Stimulated activated CD8-positive, alpha-beta memory T cell treated with anti-CD3 and anti-CD28 coated beads, Interleukin-15, amount 100 ng/mL, for 48 hours (primary cell): ENCODE measurements at regions not wholly inside any gene's neighbourhood (a gene's known extent, or its start where the extent isn't known, plus 50 kb on each side); places are given as distances from the start of the nearest gene placed in this dataset.

Experiments
- DNase-seq, 2 donors: peaks; one replicate each; pipeline ENCODE4 v3.0.0-alpha.2; 2020; ENCODE audit warnings: low read depth in 2 of 2

DNA sequence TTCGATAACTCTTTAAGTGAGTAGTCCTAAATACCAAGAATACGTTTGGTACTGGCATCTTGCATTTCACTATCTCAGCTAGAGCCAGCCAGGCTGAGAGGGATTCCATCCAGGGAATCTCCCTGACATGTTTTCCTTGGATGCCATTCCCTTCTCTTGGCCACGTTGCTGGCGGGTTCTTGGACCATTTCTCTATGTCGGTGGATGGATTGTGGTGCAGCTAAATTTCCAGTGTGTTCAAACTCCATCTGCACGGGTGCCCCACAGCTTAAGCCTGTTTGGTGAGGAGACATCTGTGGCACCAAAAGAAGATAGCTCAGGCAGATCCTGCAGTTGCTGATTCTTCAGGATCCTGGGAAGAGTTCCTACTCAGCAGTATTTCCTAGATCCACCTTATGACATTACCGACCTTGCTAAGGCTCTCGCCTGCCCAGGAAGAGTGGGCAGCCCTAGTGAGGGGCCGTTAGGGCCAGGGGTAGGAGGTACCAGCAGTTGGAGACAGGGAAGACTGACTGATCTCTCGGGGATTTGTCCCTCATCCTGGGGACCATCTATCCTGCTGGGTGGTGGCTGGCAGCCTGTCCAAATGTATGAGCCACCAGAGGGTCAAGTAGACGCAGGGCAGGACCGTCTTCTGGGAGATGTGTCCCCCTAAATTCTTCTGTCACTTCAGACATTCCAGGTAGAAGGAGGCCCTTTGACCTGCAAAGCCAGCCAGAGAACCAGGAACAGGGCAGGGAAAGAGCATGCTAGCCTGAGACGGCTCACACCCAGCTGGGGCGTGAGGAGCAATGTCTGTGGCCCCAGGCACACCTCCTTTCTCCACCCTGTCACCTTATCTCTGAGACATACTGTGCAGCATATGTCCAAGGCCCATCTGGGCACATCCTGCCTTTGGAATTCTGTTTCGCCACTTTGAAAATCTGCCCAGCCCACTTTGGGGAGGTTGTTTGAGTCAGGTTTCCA, 72.6 kb upstream of the CAPRIN2 start:
- no peak for DNase-seq

- no peak for DNase-seq
Observed at GRCh38 chr12:30826276-30826675, 71.5 kb upstream of the CAPRIN2 start.

DNA sequence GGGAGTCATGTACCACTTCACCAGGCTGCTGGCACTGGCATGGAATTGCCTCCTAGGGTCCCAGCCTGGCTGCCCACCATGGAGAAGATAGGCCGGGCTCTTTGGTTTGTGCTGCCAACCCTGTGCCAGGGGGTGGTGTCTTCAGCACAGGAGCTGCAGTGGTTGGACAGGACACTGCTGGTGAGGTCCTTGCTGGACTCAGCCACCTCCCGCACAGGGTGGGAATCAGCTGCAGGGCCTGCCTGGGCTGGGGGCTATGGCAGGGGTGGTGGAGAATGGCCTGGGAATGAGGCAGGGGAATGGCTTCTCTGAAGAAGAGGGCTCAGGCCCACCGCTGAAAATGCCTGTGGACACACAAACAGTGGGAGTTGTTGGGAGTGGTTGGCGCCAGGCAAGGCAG, 70.6 kb upstream of the CAPRIN2 start:
- DNase-seq, result no peak

DNA sequence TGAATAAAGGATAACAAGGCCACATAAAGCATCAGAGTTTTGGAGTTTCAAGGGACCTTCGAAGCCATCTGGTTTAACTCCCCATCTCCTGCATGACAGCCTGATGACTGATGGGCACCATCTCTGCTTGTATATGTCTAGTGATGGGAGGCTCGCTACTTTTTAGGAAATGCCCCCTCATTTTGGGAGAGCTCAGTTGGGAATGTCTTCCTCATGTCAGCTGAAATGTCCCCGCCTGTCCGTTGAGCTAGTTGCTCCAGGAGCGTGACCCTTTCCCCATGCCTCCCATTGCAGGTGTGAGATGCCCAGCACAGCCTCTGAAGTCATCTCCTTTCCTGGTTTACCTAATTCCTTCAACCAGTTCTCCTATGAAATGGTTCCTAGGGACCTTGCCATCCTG, 69.6 kb upstream of the CAPRIN2 start:
- DNase-seq, result no peak

DNA sequence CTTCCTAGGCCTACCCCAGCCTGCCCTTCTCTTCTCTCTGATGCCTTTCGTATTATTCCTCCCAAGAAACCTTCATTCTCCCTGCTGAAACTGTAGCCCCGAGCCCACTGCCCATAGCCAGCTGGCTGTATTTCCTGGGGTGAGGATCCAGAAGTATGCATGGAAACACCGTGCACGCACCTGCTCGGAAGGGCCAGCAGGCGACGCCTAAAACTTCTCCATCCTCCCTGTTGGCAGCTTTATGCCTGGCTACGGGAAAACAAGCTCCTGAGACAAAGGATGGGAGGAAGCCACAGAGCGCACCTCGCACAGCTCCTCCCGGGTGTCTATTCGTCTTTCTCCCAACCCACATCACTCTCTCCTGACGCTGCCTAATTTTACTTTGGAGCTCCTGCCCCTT, 69.0 kb upstream of the CAPRIN2 start:
- no peak for DNase-seq

GRCh38 chr12:30823156-30823699, 68.5 kb upstream of the CAPRIN2 start:
- DNase-seq, result peak in 1 of 2 donors; percentile 22

DNA sequence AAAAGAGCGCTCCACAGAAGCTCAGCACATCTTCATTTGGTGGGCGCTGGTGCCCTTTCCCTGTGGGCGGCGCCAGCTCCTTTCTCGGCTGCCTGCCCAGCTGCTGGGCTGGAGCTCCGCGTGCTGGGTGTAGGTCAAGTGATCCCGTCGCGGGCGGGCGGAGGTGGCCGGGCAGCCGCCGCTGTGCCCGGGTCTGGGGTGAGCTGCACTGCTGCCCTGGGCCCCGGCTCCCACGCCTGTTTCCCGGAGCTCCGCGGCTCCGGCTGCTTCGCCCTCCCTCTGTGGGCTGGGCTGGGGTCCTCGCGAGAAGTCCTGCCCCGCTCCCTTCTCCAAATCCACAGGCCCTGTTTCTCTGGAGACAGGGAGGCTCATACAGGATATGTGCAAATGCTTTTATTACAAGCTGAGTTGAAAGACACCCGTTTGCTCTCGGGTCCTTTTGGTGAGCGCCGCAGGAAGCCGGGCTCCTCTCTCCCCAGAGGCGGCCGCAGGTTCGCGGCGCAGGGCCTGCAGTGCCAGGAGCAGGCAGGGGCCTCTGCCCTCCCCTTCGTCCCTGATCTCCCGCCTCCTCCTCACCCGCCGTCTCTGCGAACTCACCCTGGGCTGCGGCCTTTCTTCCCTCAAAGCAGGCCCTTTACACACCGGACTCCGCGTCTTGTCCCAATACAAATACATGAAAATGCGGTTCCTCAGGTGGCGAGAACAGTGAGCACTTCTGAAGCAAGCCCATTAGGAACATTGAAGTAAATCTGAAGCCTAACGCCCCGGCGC, 67.8 kb upstream of the CAPRIN2 start:
- DNase-seq, result peak in 1 of 2 donors; percentile 25

DNA sequence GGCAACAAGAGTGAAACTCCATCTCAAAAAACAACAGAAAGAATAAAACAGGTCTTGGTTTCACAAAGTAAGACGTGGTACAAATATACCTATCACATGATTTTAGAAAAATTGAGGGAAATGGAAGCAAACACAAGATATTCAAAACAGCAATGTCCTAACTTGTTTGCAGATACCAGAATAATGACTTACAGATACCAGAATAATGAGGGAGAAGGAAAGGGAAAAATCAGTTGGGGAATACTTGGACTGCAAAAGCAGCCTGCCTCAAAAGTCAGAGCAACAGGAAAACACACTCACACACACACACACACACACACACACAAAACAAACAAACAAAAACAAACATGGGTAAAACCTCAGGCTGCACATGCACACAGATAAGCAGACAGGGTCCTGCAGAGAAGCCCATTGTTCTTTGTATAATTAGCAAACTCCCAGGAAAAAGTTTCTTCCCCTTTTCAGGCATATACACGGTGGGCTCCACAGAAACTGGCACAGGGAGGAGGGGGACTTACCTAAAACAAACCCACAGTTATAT, 65.7 kb upstream of the CAPRIN2 start:
- no peak for DNase-seq

GRCh38 chr12:30818562-30818961, 63.8 kb upstream of the CAPRIN2 start:
- no peak for DNase-seq

DNA sequence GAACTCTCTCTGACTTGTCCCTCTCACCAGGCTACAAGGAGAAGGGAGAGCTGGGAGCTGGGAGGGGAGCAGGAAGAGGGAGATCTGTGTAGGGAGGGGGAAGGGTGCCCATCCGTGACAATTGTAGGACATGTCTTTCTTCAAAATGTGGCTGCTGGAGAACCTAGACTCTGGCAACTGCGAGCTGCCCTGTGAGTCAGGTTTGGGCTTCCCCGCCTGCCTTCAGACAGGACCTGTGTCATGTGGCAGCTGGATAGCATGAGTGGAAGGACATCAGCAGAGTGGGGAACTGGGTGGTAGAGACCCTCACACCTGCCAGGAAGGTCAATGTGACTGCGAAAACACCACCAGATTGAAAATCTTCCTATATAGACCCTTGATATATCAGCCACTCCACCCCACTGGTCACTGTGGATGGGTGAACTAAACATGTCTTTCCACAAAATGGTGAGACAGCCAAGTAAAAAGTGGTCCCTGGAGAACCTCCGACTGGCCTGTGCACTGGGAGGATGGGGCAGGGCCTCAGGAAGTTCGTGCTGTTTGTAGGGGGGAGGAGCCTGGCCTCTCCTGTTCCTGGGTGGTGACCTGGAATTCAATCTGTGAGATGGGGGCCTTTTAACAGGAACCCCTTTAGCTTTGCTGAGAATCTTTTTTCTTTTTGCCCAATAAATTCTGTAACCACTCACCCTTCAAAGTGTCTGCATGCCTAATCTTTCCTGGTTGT, 62.2 kb upstream of the CAPRIN2 start:
- no peak for DNase-seq

DNA sequence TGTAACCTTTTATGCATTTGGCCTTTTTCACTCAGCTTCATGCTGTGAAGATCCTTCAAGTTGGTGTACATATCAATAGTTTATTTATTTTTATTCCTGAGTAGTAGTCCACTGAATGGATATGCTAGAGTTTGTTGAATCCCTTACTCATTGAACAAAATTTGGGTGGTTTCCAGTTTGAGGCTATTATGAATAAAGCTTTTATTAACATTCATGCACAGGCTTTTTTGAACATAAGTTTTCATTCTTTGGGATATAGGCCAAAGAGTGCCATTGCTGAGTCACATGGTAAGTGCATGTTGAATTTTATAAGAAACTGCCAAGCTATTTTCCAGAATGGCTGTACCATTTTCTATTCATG, 59.5 kb upstream of the CAPRIN2 start:
- no peak for DNase-seq

DNA sequence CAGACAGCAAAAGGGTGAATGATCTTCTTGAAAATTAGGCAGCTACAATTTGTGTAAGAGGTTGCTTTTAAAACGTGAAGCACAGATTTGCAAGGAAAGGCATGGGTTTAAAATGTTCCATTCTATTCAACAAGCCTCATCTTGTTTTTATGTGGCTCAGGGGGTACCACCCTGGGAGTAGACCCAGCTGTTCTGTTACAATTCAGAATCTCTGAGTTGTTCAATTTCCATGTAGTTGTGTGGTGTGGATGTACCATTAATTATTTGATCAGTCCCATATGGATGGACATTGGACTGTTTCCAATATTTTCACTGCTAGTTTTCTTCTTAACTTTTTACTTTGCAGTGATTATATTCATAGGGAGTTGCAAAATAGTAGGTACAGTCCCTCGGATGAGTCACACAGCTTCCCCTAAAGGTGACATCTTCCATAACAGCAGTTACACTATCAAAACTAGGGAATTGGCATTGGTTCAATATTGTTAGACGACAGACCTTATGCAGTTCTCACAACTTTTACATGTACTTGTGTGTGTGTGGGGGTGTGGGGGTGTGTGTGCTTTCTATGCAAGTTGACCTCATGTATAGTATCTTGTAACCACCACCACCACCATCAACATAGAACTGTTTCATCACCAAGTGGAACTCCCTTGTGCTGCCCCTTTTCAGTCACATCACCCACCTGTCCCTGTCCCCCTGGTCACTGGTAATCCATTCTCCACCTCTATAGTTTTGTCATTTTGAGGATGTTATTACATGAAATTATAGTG, 59.0 kb upstream of the CAPRIN2 start:
- no peak for DNase-seq

DNA sequence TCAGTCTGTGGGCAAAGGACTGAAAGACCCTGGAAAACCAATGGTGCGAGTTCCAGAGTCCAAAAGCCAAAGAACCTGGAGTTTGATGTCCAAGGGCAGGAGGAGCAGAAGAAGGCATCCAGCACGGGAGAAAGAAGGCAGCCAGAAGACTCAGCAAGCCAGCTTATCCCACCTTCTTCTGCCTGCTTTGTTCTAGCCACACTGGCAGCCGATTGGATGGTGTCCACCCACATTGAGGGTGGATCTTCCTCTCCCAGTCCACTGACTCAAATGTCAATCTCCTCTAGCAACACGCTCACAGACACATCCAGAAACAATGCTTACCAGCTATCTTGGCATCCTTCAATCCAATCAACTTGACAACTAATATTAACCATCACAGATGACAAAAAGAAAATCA, 57.2 kb upstream of the CAPRIN2 start:
- no peak for DNase-seq

DNA sequence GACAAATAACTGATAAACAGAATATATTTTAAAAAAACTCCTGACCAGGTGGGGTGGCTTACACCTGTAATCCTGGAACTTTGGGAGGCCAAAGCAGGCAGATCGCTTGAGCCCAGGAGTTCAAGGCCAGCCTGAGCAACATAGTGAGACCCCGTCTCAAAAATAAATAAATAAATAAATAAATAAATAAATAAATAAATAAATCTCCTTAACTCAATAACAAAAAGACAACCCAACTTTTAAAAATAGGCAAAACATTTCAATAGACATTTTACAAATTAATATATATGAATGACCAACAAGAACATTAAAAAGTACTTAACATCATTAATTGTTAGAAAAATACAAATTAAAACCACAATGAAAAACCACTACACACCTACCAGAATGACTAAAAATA, 56.2 kb upstream of the CAPRIN2 start:
- no peak for DNase-seq

DNA sequence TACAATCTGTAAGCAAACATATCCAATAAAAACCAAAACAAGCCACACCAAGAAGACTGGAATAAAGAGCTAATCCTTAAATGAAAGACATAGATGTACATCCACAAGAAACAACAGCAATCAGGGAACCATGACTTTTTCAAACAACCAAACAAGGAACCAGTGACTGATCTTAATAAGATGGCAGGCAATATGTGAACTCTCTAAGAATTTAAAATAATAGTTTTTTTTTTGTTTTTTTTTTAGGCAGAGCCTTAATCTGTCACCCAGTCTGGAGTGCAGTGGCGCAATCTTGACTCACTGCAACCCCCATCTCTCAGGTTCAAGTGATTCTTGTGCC, 52.9 kb upstream of the CAPRIN2 start:
- DNase-seq, result no peak

GRCh38 chr12:30806989-30807694, 52.4 kb upstream of the CAPRIN2 start:
- no peak for DNase-seq

- DNase-seq, result no peak
Observed at GRCh38 chr12:30805959-30806358, 51.2 kb upstream of the CAPRIN2 start.
